K562 (cell line): ENCODE measurements at regions not wholly inside any gene's neighbourhood (a gene's known extent, or its start where the extent isn't known, plus 50 kb on each side); places are given as distances from the start of the nearest gene placed in this dataset.

Experiments used
- ATAC-seq: fragments of 200-7000 bp; cut with Tn5 transposase; 3 replicates; pipeline ENCODE4 v1.9.1; 2020; ENCODE audit warnings: moderate library complexity
- BruUV-seq: library from RNA; stranded (reverse); fragments of 400-500 nt; replicated peaks from 2 replicates; lab custom pipeline; 2021; lab: Mats Ljungman, UMichigan
- CTCF ChIA-PET: fragments of 300-600 bp; formaldehyde crosslinking; extraction: SDS; loops from one replicate; lab custom pipeline; 2021; ENCODE audit warnings: low intra/inter-chr PET ratio; lab: Yijun Ruan, JAX
- POLR2A ChIA-PET: fragments of 300-600, 350-650 bp; sonication (Branson Sonifier 250); formaldehyde crosslinking; extraction: SDS; loops from one replicate; lab custom pipeline; 2021; ENCODE audit warnings: antibody characterized with exemption, inconsistent platforms; lab: Yijun Ruan, JAX
- DNase-seq, 4 experiments: peaks; one replicate each; pipeline versions ENCODE4 v3.0.0 to v3.0.0-alpha.2; 2011 to 2018; ENCODE audit warnings: low spot score in 3 of 4, mixed read lengths in 3 of 4; ENCODE audit errors: extremely low read depth in 1 of 4
- FAIRE-seq: peaks from 2 replicates; lab custom pipeline; 2011; peaks lifted over from hg19 to GRCh38; lab: Jason Lieb, UNC
- H2AFZ ChIP-seq: 2 replicates; pipeline ENCODE4 v1.6.0; 2011; ENCODE audit warnings: low read depth, low read length, control low read depth, inconsistent platforms
- H3K27ac ChIP-seq: fragments of 200-600 bp; 3 replicates; pipeline ENCODE4 v1.8.0; 2011; ENCODE audit warnings: low read depth, mild to moderate bottlenecking, control low read depth, inconsistent platforms, low read length, moderate library complexity, mixed read lengths; ENCODE audit errors: extremely low read depth
- H3K27me3 ChIP-seq, 2 experiments: fragments of 300-600 bp in 1 of 2; 2 replicates in 1 of 2; 3 replicates in 1 of 2; pipeline versions ENCODE4 v1.6.0 to v1.8.0; 2011; ENCODE audit warnings: inconsistent platforms in 2 of 2, low read length in 2 of 2, mild to moderate bottlenecking in 1 of 2, mixed read lengths in 1 of 2, moderate library complexity in 1 of 2; ENCODE audit not compliant: control insufficient read depth in 2 of 2, insufficient read depth in 2 of 2
- H3K36me3 ChIP-seq: fragments of 300-600 bp; 3 replicates; pipeline ENCODE4 v1.8.0; 2011; ENCODE audit warnings: mild to moderate bottlenecking, low read length, inconsistent platforms; ENCODE audit not compliant: control insufficient read depth, insufficient read depth
- H3K4me1 ChIP-seq, 2 experiments: fragments of 200-600 bp in 1 of 2; replicated peaks in 1 of 2; 2 replicates in 1 of 2; 3 replicates in 1 of 2; pipeline versions ENCODE4 v1.5.1 to v1.8.0; 2011; ENCODE audit warnings: inconsistent platforms in 2 of 2, low read length in 2 of 2, mild to moderate bottlenecking in 1 of 2, mixed read lengths in 1 of 2, moderate library complexity in 1 of 2; ENCODE audit not compliant: control insufficient read depth in 2 of 2, insufficient read depth in 2 of 2
- H3K4me2 ChIP-seq: 2 replicates; pipeline ENCODE4 v1.6.1; 2011; ENCODE audit warnings: low read length, control low read depth, inconsistent platforms, mixed read lengths; ENCODE audit not compliant: insufficient read depth
- H3K4me3 ChIP-seq: fragments of 200-600 bp; sonication (generic), shearing (Covaris generic); 2 replicates; pipeline ENCODE4 v1.5.1; 2016; ENCODE audit warnings: control low read depth, inconsistent platforms
- H3K79me2 ChIP-seq: fragments of 200-600 bp; 3 replicates; pipeline ENCODE4 v1.8.0; 2011; ENCODE audit warnings: low read length, inconsistent platforms; ENCODE audit not compliant: control insufficient read depth, insufficient read depth
- H3K9ac ChIP-seq, 2 experiments: 2 replicates each; pipeline versions ENCODE4 v1.6.0 to v1.6.1; 2011; ENCODE audit warnings: low read depth in 2 of 2, low read length in 2 of 2, control low read depth in 1 of 2, inconsistent platforms in 1 of 2, mild to moderate bottlenecking in 1 of 2, mixed read lengths in 1 of 2; ENCODE audit not compliant: insufficient read depth in 1 of 2
- H3K9me1 ChIP-seq: one replicate; pipeline ENCODE4 v1.6.0; 2011; ENCODE audit warnings: inconsistent platforms, mild to moderate bottlenecking, low read length, moderate library complexity; ENCODE audit not compliant: control insufficient read depth, insufficient read depth
- H3K9me3 ChIP-seq: replicated peaks from 2 replicates; pipeline ENCODE4 v1.5.1; 2011; ENCODE audit warnings: low read depth, low read length, inconsistent platforms; ENCODE audit not compliant: control insufficient read depth, insufficient read depth
- H4K20me1 ChIP-seq: replicated peaks from 2 replicates; pipeline ENCODE4 v1.6.1; 2011; ENCODE audit warnings: low read length, inconsistent platforms, mixed read lengths; ENCODE audit not compliant: control insufficient read depth, insufficient read depth
- FOS ChIP-seq: IDR thresholded peaks from 3 replicates; pipeline ENCODE4 v1.6.1; 2011; ENCODE audit not compliant: insufficient read length; ENCODE audit errors: extremely low read depth
- NCOA1 ChIP-seq: fragments of 450-650 bp; IDR thresholded peaks from 2 replicates; pipeline ENCODE4 v1.6.1; 2016; ENCODE audit warnings: low read depth
- PHF8 ChIP-seq: fragments of 200-600 bp; sonication (generic); IDR thresholded peaks from 2 replicates; pipeline ENCODE4 v1.6.1; 2012; ENCODE audit warnings: mixed run types, mild to moderate bottlenecking, inconsistent platforms, low read length, moderate library complexity, borderline replicate concordance
- PPARD ChIP-seq: fragments of 250-450 bp; sonication (Bioruptor Pico); IDR thresholded peaks from 2 replicates; pipeline ENCODE4 v1.8.0; 2022; ENCODE audit warnings: inconsistent platforms, mild to moderate bottlenecking, moderate library complexity
- PRPF4 ChIP-seq: fragments of 200-400 bp; formaldehyde crosslinking; IDR thresholded peaks from one replicate; pipeline ENCODE4 v1.6.1; 2017; ENCODE audit warnings: low read length, low read depth, mild to moderate bottlenecking; ENCODE audit not compliant: insufficient read depth, poor library complexity, severe bottlenecking
- SNRNP70 ChIP-seq: fragments of 200-400 bp; formaldehyde crosslinking; optimal IDR thresholded peaks from 2 replicates; pipeline ENCODE3; 2017; ENCODE audit warnings: low read depth, low read length
- STAT5A ChIP-seq: IDR thresholded peaks from 2 replicates; pipeline ENCODE4 v1.6.1; 2012; ENCODE audit warnings: low read length, inconsistent platforms, borderline replicate concordance
- TAF7 ChIP-seq: fragments of 450-650 bp; IDR thresholded peaks from 2 replicates; pipeline ENCODE4 v1.6.1; 2016; ENCODE audit warnings: missing genetic modification characterization, missing compliant biosample characterization
- TEAD2 ChIP-seq: fragments of 450-650 bp; IDR thresholded peaks from 2 replicates; pipeline ENCODE4 v1.6.1; 2016; ENCODE audit warnings: missing genetic modification characterization, control low read depth, missing compliant biosample characterization
- U2AF1 ChIP-seq: fragments of 200-400 bp; formaldehyde crosslinking; optimal IDR thresholded peaks from 2 replicates; pipeline ENCODE3; 2017; ENCODE audit warnings: mild to moderate bottlenecking, low read depth, low read length, moderate library complexity
- ZFP1 ChIP-seq: fragments of 450-650 bp; formaldehyde crosslinking; IDR thresholded peaks from 2 replicates; pipeline ENCODE4 v1.4.0; 2020; ENCODE audit warnings: mild to moderate bottlenecking, mixed read lengths
- WGBS: fragments of 100-300 bp; shearing (Covaris generic); methylation state at CpG from one replicate; pipeline ENCODE4 v1.1.6; 2016; ENCODE audit warnings: low coverage, mixed read lengths; ENCODE audit not compliant: insufficient coverage; ENCODE audit errors: missing lambda C conversion rate; 5-methylcytosine and 5-hydroxymethylcytosine counted together
- in situ Hi-C: fragments of 300-500 bp; cut with MboI; formaldehyde crosslinking; loops from 4 replicates; pipeline ENCODE4 v1.15.0; 2018; ENCODE audit warnings: inconsistent platforms, mixed read lengths
- intact Hi-C: fragments of 100-400 bp; cut with micrococcal nuclease; formaldehyde crosslinking; loops from 2 replicates; pipeline ENCODE4 v1.14.2; 2022
- TF ChIP-seq, protein P1 (sequence below): IDR thresholded peaks from 2 replicates; pipeline ENCODE4 v1.6.1; 2012; ENCODE audit warnings: low read depth, low read length, improper control_type of control experiment, borderline replicate concordance
- TF ChIP-seq, protein P2 (sequence below): sonication (generic); formaldehyde crosslinking; IDR thresholded peaks from 2 replicates; pipeline ENCODE4 v1.8.1; 2023; ENCODE audit warnings: mild to moderate bottlenecking, missing genetic modification reagents
- TF ChIP-seq, protein P3 (sequence below): fragments of 200-800 bp; sonication (Bioruptor generic); IDR thresholded peaks from 2 replicates; pipeline ENCODE4 v1.6.1; 2017; ENCODE audit warnings: missing genetic modification characterization, missing compliant biosample characterization
- TF ChIP-seq, protein P4 (sequence below): fragments of 250-450 bp; sonication (Bioruptor Pico); IDR thresholded peaks from 2 replicates; pipeline ENCODE4 v1.8.0; 2021; ENCODE audit warnings: moderate library complexity, mild to moderate bottlenecking, inconsistent platforms

DNA sequence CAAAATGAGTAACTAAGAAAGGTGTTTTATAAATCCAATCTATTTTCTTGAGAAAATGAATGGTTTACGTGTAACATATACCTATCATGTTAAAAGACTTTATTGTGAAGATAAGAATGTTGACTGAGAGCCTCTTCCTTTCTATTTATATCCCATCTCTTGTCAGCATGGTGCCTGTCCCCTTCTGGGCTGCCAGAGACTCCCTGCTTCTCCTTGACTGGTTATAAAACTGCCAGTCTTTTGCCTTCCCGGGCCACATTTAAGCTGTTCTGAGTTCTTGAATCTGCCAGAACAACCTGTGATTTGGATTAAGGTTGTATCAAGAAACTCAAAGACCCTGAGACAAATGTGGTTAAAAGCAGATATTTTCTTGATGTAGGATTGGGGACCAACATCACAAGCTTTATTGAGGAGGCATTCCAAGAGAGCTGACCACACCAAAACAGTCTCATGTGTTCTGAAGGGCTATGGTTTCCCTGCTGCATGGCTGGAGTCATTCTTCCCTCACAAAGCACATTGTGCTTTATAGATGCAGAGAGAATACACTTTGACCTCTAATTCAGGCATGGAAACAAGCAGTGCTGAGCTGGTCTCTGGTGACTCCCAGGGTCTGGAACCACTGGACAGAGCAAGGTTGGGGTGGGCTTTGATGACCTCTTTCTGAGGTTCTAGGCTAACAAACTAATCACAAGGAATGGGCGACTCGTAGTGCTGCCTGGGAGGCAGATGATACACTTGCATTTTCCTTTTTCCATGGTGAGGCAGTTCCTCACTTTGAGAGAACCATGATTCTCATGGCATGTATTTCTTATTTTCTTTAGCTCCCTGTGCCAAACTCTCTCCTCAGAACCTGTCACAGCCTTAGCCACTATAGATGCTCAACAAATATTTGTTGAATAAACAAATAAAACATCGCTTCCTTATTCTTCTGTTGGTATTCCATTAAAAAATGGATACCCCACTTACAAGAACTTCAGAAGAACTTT, 205.0 kb upstream of the PREP start (continued):
- TF ChIP-seq, protein P1, sequence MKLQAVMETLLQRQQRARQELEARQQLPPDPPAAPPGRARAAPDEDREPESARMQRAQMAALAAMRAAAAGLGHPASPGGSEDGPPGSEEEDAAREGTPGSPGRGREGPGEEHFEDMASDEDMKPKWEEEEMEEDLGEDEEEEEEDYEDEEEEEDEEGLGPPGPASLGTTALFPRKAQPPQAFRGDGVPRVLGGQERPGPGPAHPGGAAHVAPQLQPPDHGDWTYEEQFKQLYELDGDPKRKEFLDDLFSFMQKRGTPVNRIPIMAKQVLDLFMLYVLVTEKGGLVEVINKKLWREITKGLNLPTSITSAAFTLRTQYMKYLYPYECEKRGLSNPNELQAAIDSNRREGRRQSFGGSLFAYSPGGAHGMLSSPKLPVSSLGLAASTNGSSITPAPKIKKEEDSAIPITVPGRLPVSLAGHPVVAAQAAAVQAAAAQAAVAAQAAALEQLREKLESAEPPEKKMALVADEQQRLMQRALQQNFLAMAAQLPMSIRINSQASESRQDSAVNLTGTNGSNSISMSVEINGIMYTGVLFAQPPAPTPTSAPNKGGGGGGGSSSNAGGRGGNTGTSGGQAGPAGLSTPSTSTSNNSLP: no peak
- TF ChIP-seq PHF8 (no peak), NCOA1 (no peak)

DNA sequence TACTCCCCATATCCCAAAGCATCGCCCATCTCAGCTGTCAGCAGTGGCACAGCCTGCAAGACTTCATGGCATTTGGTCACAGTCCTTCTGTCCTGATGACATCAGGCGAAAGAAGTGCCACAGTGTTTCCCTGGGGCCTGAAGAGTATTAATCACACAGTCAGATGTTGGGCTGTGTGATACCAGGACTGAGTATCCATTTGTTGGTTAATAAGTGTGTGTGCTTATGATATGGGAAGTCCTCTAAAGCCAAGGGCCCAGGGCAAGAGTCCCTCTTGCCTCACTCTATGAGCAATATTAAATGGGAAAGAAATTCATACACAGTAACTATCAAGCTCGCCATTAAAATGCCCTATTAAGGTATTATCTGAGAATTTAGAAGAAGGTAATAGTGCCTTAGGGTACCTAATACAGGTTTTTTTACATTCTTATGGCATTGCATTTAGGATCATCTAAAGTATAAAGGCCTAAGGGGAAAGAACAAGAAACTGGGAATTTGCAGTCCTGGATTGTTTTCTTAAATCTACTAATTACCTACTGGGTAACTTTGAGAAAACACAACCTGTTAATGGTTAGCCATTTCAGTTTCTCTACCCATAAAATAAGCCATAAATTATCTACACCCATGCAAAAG, 204.1 kb upstream of the PREP start:
- ATAC-seq: no peak
- Histone ChIP-seq H3K4me1 (peaks cover 0 to under 1% of the 10 kb centered on the region in 2 experiments; a peak in 1 of 5 replicates), H2AFZ (no peak overlapping the region), H3K9me1 (no peaks in the 10 kb centered on the region), H3K36me3 (no peaks in the 10 kb centered on the region), H3K27ac (no peak overlapping the region), H3K9ac (no peak overlapping the region), H3K27me3 (no peaks in the 10 kb centered on the region), H3K79me2 (no peaks in the 10 kb centered on the region), H3K9me3 (no peaks in the 10 kb centered on the region), H3K4me2 (no peak overlapping the region), H3K4me3 (no peak overlapping the region), H4K20me1 (no peaks in the 10 kb centered on the region)
- no peak for FAIRE-seq
- intact Hi-C loops: no loop called here
- in situ Hi-C loops: no loop called here
- ChIA-PET CTCF (no interaction called here), POLR2A (no interaction called here)
- WGBS: 13% methylated on average over 3 of the region's 3 CpGs
- no peak for DNase-seq
- no TSS peak for BruUV-seq
- TF ChIP-seq U2AF1 (no peak), TEAD2 (tag) (no peak), PRPF4 (no peak), FOS (no peak), ZFP1 (CRISPR knock-in tag) (no peak), TAF7 (tag) (no peak), SNRNP70 (no peak), PPARD (CRISPR knock-in tag) (no peak), STAT5A (no peak)
- TF ChIP-seq, protein P2, sequence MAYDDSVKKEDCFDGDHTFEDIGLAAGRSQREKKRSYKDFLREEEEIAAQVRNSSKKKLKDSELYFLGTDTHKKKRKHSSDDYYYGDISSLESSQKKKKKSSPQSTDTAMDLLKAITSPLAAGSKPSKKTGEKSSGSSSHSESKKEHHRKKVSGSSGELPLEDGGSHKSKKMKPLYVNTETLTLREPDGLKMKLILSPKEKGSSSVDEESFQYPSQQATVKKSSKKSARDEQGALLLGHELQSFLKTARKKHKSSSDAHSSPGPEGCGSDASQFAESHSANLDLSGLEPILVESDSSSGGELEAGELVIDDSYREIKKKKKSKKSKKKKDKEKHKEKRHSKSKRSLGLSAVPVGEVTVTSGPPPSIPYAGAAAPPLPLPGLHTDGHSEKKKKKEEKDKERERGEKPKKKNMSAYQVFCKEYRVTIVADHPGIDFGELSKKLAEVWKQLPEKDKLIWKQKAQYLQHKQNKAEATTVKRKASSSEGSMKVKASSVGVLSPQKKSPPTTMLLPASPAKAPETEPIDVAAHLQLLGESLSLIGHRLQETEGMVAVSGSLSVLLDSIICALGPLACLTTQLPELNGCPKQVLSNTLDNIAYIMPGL (CRISPR knock-in tag): no peak
- TF ChIP-seq, protein P3, sequence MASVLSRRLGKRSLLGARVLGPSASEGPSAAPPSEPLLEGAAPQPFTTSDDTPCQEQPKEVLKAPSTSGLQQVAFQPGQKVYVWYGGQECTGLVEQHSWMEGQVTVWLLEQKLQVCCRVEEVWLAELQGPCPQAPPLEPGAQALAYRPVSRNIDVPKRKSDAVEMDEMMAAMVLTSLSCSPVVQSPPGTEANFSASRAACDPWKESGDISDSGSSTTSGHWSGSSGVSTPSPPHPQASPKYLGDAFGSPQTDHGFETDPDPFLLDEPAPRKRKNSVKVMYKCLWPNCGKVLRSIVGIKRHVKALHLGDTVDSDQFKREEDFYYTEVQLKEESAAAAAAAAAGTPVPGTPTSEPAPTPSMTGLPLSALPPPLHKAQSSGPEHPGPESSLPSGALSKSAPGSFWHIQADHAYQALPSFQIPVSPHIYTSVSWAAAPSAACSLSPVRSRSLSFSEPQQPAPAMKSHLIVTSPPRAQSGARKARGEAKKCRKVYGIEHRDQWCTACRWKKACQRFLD (CRISPR knock-in tag): no peak
- TF ChIP-seq, protein P4, sequence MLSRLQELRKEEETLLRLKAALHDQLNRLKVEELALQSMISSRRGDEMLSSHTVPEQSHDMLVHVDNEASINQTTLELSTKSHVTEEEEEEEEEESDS (CRISPR knock-in tag): no peak
